ENCODE measurements at regions not wholly inside any gene's neighbourhood (a gene's known extent, or its start where the extent isn't known, plus 50 kb on each side); places are given as distances from the start of the nearest gene placed in this dataset.

DNA sequence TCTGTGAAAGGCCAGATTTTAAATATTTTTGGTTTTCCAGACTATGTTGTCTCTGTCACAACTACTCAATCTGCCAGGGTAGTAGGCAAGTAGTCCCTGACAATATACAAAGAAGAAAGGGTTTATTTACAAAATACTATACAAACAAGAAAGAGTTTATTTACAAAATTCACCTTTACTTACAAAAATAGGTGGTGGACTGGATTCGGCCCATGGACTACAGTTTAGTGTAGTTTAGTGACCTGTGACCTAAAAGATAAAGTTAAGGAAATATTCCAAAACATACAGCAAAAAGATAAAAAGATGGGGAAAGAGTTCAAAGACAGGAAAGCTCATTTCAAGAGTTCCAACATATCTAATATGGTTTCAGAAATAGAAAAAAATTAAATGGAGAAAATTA is 52.9 kb upstream of the MAP10 start:
- ChIA-PET CTCF (ENCODE audit: low intra/inter-chr PET ratio) (no interaction called here), POLR2A (interaction anchor here (0.7 kb wide), 1 partner anchor 10 kb away, joined by 3 read pairs; no protein-coding TSS in a partner anchor)
- intact Hi-C loops (cut with micrococcal nuclease) (no loop called here), in situ Hi-C loops (cut with MboI) (no loop called here)
- no TSS peak for BruUV-seq (replicated peaks)
- Histone ChIP-seq H3K27ac (ENCODE audit: extremely low read depth, low read depth, low read length) (no peak overlapping the region), H2AFZ (ENCODE audit: low read depth, low read length) (no peak overlapping the region), H3K9me1 (ENCODE audit: control insufficient read depth, insufficient read depth, low read length) (no peaks in the 10 kb centered on the region), H3K9me3 (replicated peaks; ENCODE audit: control insufficient read depth, insufficient read depth, low read depth, low read length) (peaks cover 10% of the 10 kb centered on the region; the same call in 1 of the 2 replicates), H3K4me1 (replicated peaks in 1 of 2; ENCODE audit: control insufficient read depth in 2 of 2, insufficient read depth in 2 of 2, low read length in 2 of 2) (no peaks in the 10 kb centered on the region), H3K79me2 (ENCODE audit: control insufficient read depth, insufficient read depth, low read length) (no peaks in the 10 kb centered on the region), H4K20me1 (replicated peaks; ENCODE audit: control insufficient read depth, insufficient read depth, low read length) (no peaks in the 10 kb centered on the region), H3K36me3 (ENCODE audit: control insufficient read depth, insufficient read depth, low read length) (no peaks in the 10 kb centered on the region), H3K4me3 (no peak overlapping the region), H3K27me3 (ENCODE audit: control insufficient read depth in 2 of 2, insufficient read depth in 2 of 2, low read length in 2 of 2) (no peaks in the 10 kb centered on the region), H3K9ac (ENCODE audit: insufficient read depth in 1 of 2, low read depth in 2 of 2, low read length in 2 of 2) (no peak overlapping the region), H3K4me2 (ENCODE audit: insufficient read depth, low read length) (no peak overlapping the region)
- 0% methylated on average over 1 of the region's 1 CpG for WGBS (ENCODE audit: insufficient coverage, low coverage, missing lambda C conversion rate)
- no peak for FAIRE-seq
- TF ChIP-seq FUS (optimal IDR thresholded peaks at IDR 0.05; ENCODE audit: low read depth, low read length): no peak
- no peak for TF ChIP-seq SMARCE1 (IDR thresholded peaks at IDR 0.05)
- TF ChIP-seq MLLT1 (IDR thresholded peaks at IDR 0.05): no peak
- no peak for TF ChIP-seq CSDE1 (IDR thresholded peaks at IDR 0.05)
- TF ChIP-seq ZNF3 (CRISPR knock-in tag; IDR thresholded peaks at IDR 0.05): no peak
- no peak for TF ChIP-seq ZFP1 (CRISPR knock-in tag; IDR thresholded peaks at IDR 0.05)
- TF ChIP-seq GTF3C2 (IDR thresholded peaks at IDR 0.05; ENCODE audit: borderline replicate concordance, extremely low read depth, insufficient read length): no peak
- TF ChIP-seq JUNB (CRISPR knock-in tag; conservative IDR thresholded peaks at IDR 0.05): no peak
- TF ChIP-seq NEUROD1 (IDR thresholded peaks at IDR 0.05; ENCODE audit: borderline replicate concordance, low read depth, low read length, partially characterized antibody): no peak
- no peak for ATAC-seq
- DNase-seq (ENCODE audit: extremely low read depth in 1 of 4, low spot score in 3 of 4): no peak
